ENCODE measurements at regions not wholly inside any gene's neighbourhood (a gene's known extent, or its start where the extent isn't known, plus 50 kb on each side); places are given as distances from the start of the nearest gene placed in this dataset.

DNA sequence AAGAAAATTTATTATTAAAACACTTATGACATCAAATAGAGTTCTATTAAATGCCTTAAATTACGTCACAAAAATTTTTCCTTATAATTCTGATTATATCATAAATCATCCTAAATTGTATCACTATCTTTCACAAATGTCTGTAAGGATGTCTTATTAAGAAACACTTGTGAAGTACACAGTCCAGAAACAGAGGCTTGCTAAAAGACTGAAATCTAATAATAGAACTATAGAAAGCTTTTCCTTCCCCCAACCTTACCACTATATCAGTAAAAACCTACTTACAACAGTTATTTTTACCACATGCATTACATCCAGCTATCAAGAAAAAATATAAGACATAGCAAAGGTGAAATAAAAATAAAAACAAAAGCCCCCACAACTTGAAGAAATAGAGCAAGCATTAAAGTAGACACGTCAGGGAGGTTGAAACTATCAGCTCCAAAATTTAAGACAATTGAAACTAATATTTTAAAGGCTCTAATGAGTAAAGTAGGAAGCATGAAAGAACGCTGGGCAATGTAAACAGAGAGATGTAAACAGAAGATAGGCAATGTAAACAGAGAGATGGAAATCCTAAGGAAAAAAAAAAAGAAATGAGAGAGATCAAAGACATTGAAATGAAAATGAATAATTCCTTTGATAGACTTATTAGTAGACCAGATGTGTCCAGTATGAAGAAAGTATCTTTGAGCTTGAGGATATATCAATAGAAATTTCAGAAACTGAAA is 94.9 kb upstream of the TECRL start:
- TF ChIP-seq, protein P1, sequence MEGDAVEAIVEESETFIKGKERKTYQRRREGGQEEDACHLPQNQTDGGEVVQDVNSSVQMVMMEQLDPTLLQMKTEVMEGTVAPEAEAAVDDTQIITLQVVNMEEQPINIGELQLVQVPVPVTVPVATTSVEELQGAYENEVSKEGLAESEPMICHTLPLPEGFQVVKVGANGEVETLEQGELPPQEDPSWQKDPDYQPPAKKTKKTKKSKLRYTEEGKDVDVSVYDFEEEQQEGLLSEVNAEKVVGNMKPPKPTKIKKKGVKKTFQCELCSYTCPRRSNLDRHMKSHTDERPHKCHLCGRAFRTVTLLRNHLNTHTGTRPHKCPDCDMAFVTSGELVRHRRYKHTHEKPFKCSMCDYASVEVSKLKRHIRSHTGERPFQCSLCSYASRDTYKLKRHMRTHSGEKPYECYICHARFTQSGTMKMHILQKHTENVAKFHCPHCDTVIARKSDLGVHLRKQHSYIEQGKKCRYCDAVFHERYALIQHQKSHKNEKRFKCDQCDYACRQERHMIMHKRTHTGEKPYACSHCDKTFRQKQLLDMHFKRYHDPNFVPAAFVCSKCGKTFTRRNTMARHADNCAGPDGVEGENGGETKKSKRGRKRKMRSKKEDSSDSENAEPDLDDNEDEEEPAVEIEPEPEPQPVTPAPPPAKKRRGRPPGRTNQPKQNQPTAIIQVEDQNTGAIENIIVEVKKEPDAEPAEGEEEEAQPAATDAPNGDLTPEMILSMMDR (IDR thresholded peaks at IDR 0.05; ENCODE audit: insufficient read depth, low read length): no peak
- DNase-seq (ENCODE audit: low read depth): no peak
- no peak overlapping the region for H3K4me3 ChIP-seq (ENCODE audit: low read depth, low read length)

GRCh38 chr4:64503416-64503815 is 94.2 kb upstream of the TECRL start:
- TF ChIP-seq, protein P1 (IDR thresholded peaks at IDR 0.05; ENCODE audit: insufficient read depth, low read length): no peak
- no peak for DNase-seq (ENCODE audit: low read depth)
- H3K4me3 ChIP-seq (ENCODE audit: low read depth, low read length): no peak overlapping the region

- H3K4me3 ChIP-seq (ENCODE audit: low read depth, low read length): no peak overlapping the region
- TF ChIP-seq, protein P1 (IDR thresholded peaks at IDR 0.05; ENCODE audit: insufficient read depth, low read length): no peak
- no peak for DNase-seq (ENCODE audit: low read depth)
Observed at GRCh38 chr4:64497491-64497890, 88.2 kb upstream of the TECRL start.

DNA sequence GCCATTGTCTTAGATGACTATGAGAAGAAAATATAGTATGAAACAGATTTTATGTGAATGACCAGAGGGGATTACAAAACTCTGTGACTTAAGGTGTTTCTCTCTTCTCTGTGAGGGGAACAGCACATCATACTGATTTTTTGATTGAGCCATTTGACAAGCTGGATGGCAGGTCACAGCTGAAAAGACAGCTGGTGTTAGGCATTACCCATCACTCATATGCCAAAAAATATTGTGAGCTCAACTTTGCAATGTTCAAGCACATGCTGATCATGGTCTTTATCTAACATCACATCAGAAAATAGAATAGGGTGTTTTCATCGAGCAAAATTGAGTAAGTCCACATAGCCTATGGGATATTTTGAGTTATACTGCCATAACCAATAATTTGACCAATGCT is 86.7 kb upstream of the TECRL start:
- TF ChIP-seq, protein P1 (IDR thresholded peaks at IDR 0.05; ENCODE audit: insufficient read depth, low read length): no peak
- no peak for DNase-seq (ENCODE audit: low read depth)
- no peak overlapping the region for H3K4me3 ChIP-seq (ENCODE audit: low read depth, low read length)

- TF ChIP-seq, protein P1 (IDR thresholded peaks at IDR 0.05; ENCODE audit: insufficient read depth, low read length): no peak
- H3K4me3 ChIP-seq (ENCODE audit: low read depth, low read length): no peak overlapping the region
- no peak for DNase-seq (ENCODE audit: low read depth)
Observed at GRCh38 chr4:64489628-64490027, 80.4 kb upstream of the TECRL start.

GRCh38 chr4:64479338-64479737 is 70.1 kb upstream of the TECRL start:
- no peak for DNase-seq (ENCODE audit: low read depth)
- TF ChIP-seq, protein P1 (IDR thresholded peaks at IDR 0.05; ENCODE audit: insufficient read depth, low read length): no peak
- no peak overlapping the region for H3K4me3 ChIP-seq (ENCODE audit: low read depth, low read length)

- TF ChIP-seq, protein P1 (IDR thresholded peaks at IDR 0.05; ENCODE audit: insufficient read depth, low read length): no peak
- DNase-seq (ENCODE audit: low read depth): no peak
- no peak overlapping the region for H3K4me3 ChIP-seq (ENCODE audit: low read depth, low read length)
Observed at GRCh38 chr4:64477127-64477526, 67.9 kb upstream of the TECRL start.
